ENCODE measurements at regions not wholly inside any gene's neighbourhood (a gene's known extent, or its start where the extent isn't known, plus 50 kb on each side); places are given as distances from the start of the nearest gene placed in this dataset.

- no peaks in the 10 kb centered on the region for H3K27me3 ChIP-seq (ENCODE audit: control insufficient read depth, insufficient read depth, low read length)
- WGBS (ENCODE audit: insufficient coverage, insufficient read length), result no CpG with 5 or more reads among the region's 4 CpGs
- no peaks in the 10 kb centered on the region for H3K9me3 ChIP-seq (ENCODE audit: control insufficient read depth, insufficient read depth, low read length)
- no peak for DNase-seq (ENCODE audit: low read depth, low spot score)
- no peaks in the 10 kb centered on the region for H3K4me1 ChIP-seq (ENCODE audit: control insufficient read depth, insufficient read depth, low read length)
- H3K36me3 ChIP-seq (ENCODE audit: control insufficient read depth, insufficient read depth, low read length), result no peaks in the 10 kb centered on the region
- no peak overlapping the region for H3K4me3 ChIP-seq (ENCODE audit: low read length)
- H3K27ac ChIP-seq (ENCODE audit: low read length), result no peak overlapping the region
These were observed 408.7 kb downstream of the MMUT start for GRCh38 chr6:49054311-49054710.

- Histone ChIP-seq H3K27ac (ENCODE audit: low read length) (no peak overlapping the region), H3K4me3 (ENCODE audit: low read length) (no peak overlapping the region), H3K27me3 (ENCODE audit: control insufficient read depth, insufficient read depth, low read length) (no peaks in the 10 kb centered on the region), H3K4me1 (ENCODE audit: control insufficient read depth, insufficient read depth, low read length) (no peaks in the 10 kb centered on the region), H3K36me3 (ENCODE audit: control insufficient read depth, insufficient read depth, low read length) (no peaks in the 10 kb centered on the region), H3K9me3 (ENCODE audit: control insufficient read depth, insufficient read depth, low read length) (no peaks in the 10 kb centered on the region)
- WGBS (ENCODE audit: insufficient coverage, insufficient read length), result no CpG with 5 or more reads among the region's 2 CpGs
- DNase-seq (ENCODE audit: low read depth, low spot score), result no peak
These were observed 410.2 kb downstream of the MMUT start for GRCh38 chr6:49052901-49053300.

GRCh38 chr6:49051281-49051680, 411.8 kb downstream of the MMUT start:
- Histone ChIP-seq H3K27me3 (ENCODE audit: control insufficient read depth, insufficient read depth, low read length) (no peaks in the 10 kb centered on the region), H3K36me3 (ENCODE audit: control insufficient read depth, insufficient read depth, low read length) (no peaks in the 10 kb centered on the region), H3K9me3 (ENCODE audit: control insufficient read depth, insufficient read depth, low read length) (no peaks in the 10 kb centered on the region), H3K4me3 (ENCODE audit: low read length) (no peak overlapping the region), H3K27ac (ENCODE audit: low read length) (no peak overlapping the region), H3K4me1 (ENCODE audit: control insufficient read depth, insufficient read depth, low read length) (no peaks in the 10 kb centered on the region)
- no peak for DNase-seq (ENCODE audit: low read depth, low spot score)
- no CpG with 5 or more reads among the region's 1 CpG for WGBS (ENCODE audit: insufficient coverage, insufficient read length)

- WGBS (ENCODE audit: insufficient coverage, insufficient read length), result no CpG with 5 or more reads among the region's 1 CpG
- H3K27me3 ChIP-seq (ENCODE audit: control insufficient read depth, insufficient read depth, low read length), result no peaks in the 10 kb centered on the region
- no peak for DNase-seq (ENCODE audit: low read depth, low spot score)
- no peaks in the 10 kb centered on the region for H3K4me1 ChIP-seq (ENCODE audit: control insufficient read depth, insufficient read depth, low read length)
- H3K9me3 ChIP-seq (ENCODE audit: control insufficient read depth, insufficient read depth, low read length), result no peaks in the 10 kb centered on the region
- H3K27ac ChIP-seq (ENCODE audit: low read length), result no peak overlapping the region
- no peak overlapping the region for H3K4me3 ChIP-seq (ENCODE audit: low read length)
- H3K36me3 ChIP-seq (ENCODE audit: control insufficient read depth, insufficient read depth, low read length), result no peaks in the 10 kb centered on the region
These were observed 412.5 kb downstream of the MMUT start for GRCh38 chr6:49050584-49050983.

GRCh38 chr6:49038294-49038822, 424.7 kb downstream of the MMUT start:
- Histone ChIP-seq H3K4me3 (ENCODE audit: low read length) (no peak overlapping the region), H3K9me3 (ENCODE audit: control insufficient read depth, insufficient read depth, low read length) (no peaks in the 10 kb centered on the region), H3K4me1 (ENCODE audit: control insufficient read depth, insufficient read depth, low read length) (no peaks in the 10 kb centered on the region), H3K36me3 (ENCODE audit: control insufficient read depth, insufficient read depth, low read length) (no peaks in the 10 kb centered on the region), H3K27me3 (ENCODE audit: control insufficient read depth, insufficient read depth, low read length) (no peaks in the 10 kb centered on the region), H3K27ac (ENCODE audit: low read length) (no peak overlapping the region)
- no CpG with 5 or more reads among the region's 2 CpGs for WGBS (ENCODE audit: insufficient coverage, insufficient read length)
- no peak for DNase-seq (ENCODE audit: low read depth, low spot score)

GRCh38 chr6:49030251-49031020, 432.6 kb downstream of the MMUT start:
- no peak overlapping the region for H3K27ac ChIP-seq (ENCODE audit: low read length)
- no peak overlapping the region for H3K4me3 ChIP-seq (ENCODE audit: low read length)
- no peaks in the 10 kb centered on the region for H3K27me3 ChIP-seq (ENCODE audit: control insufficient read depth, insufficient read depth, low read length)
- no peaks in the 10 kb centered on the region for H3K9me3 ChIP-seq (ENCODE audit: control insufficient read depth, insufficient read depth, low read length)
- no peaks in the 10 kb centered on the region for H3K36me3 ChIP-seq (ENCODE audit: control insufficient read depth, insufficient read depth, low read length)
- H3K4me1 ChIP-seq (ENCODE audit: control insufficient read depth, insufficient read depth, low read length), result no peaks in the 10 kb centered on the region
- no peak for DNase-seq (ENCODE audit: low read depth, low spot score)
- WGBS (ENCODE audit: insufficient coverage, insufficient read length), result no CpG with 5 or more reads among the region's 1 CpG

- H3K9me3 ChIP-seq (ENCODE audit: control insufficient read depth, insufficient read depth, low read length), result no peaks in the 10 kb centered on the region
- H3K36me3 ChIP-seq (ENCODE audit: control insufficient read depth, insufficient read depth, low read length), result no peaks in the 10 kb centered on the region
- WGBS (ENCODE audit: insufficient coverage, insufficient read length), result no CpG with 5 or more reads among the region's 2 CpGs
- no peak overlapping the region for H3K4me3 ChIP-seq (ENCODE audit: low read length)
- no peak overlapping the region for H3K27ac ChIP-seq (ENCODE audit: low read length)
- no peaks in the 10 kb centered on the region for H3K4me1 ChIP-seq (ENCODE audit: control insufficient read depth, insufficient read depth, low read length)
- DNase-seq (ENCODE audit: low read depth, low spot score), result no peak
- H3K27me3 ChIP-seq (ENCODE audit: control insufficient read depth, insufficient read depth, low read length), result no peaks in the 10 kb centered on the region
These were observed 435.4 kb downstream of the MMUT start for GRCh38 chr6:49027644-49028043.

- no peaks in the 10 kb centered on the region for H3K4me1 ChIP-seq (ENCODE audit: control insufficient read depth, insufficient read depth, low read length)
- H3K27me3 ChIP-seq (ENCODE audit: control insufficient read depth, insufficient read depth, low read length), result no peaks in the 10 kb centered on the region
- DNase-seq (ENCODE audit: low read depth, low spot score), result no peak
- no peak overlapping the region for H3K4me3 ChIP-seq (ENCODE audit: low read length)
- no CpG with 5 or more reads among the region's 2 CpGs for WGBS (ENCODE audit: insufficient coverage, insufficient read length)
- H3K27ac ChIP-seq (ENCODE audit: low read length), result no peak overlapping the region
- H3K36me3 ChIP-seq (ENCODE audit: control insufficient read depth, insufficient read depth, low read length), result no peaks in the 10 kb centered on the region
- no peaks in the 10 kb centered on the region for H3K9me3 ChIP-seq (ENCODE audit: control insufficient read depth, insufficient read depth, low read length)
These were observed 437.5 kb downstream of the MMUT start for GRCh38 chr6:49025273-49026240.

- H3K36me3 ChIP-seq (ENCODE audit: control insufficient read depth, insufficient read depth, low read length), result no peaks in the 10 kb centered on the region
- H3K4me1 ChIP-seq (ENCODE audit: control insufficient read depth, insufficient read depth, low read length), result no peaks in the 10 kb centered on the region
- DNase-seq (ENCODE audit: low read depth, low spot score), result no peak
- H3K27me3 ChIP-seq (ENCODE audit: control insufficient read depth, insufficient read depth, low read length), result no peaks in the 10 kb centered on the region
- no peak overlapping the region for H3K4me3 ChIP-seq (ENCODE audit: low read length)
- WGBS (ENCODE audit: insufficient coverage, insufficient read length), result no CpG with 5 or more reads among the region's 2 CpGs
- H3K9me3 ChIP-seq (ENCODE audit: control insufficient read depth, insufficient read depth, low read length), result no peaks in the 10 kb centered on the region
- H3K27ac ChIP-seq (ENCODE audit: low read length), result no peak overlapping the region
These were observed 458.3 kb downstream of the MMUT start for GRCh38 chr6:49004801-49005200.

- no CpG with 5 or more reads among the region's 3 CpGs for WGBS (ENCODE audit: insufficient coverage, insufficient read length)
- DNase-seq (ENCODE audit: low read depth, low spot score), result no peak
- Histone ChIP-seq H3K9me3 (ENCODE audit: control insufficient read depth, insufficient read depth, low read length) (no peaks in the 10 kb centered on the region), H3K4me1 (ENCODE audit: control insufficient read depth, insufficient read depth, low read length) (no peaks in the 10 kb centered on the region), H3K4me3 (ENCODE audit: low read length) (no peak overlapping the region), H3K27ac (ENCODE audit: low read length) (no peak overlapping the region), H3K27me3 (ENCODE audit: control insufficient read depth, insufficient read depth, low read length) (no peaks in the 10 kb centered on the region), H3K36me3 (ENCODE audit: control insufficient read depth, insufficient read depth, low read length) (no peaks in the 10 kb centered on the region)
These were observed 459.7 kb downstream of the MMUT start for GRCh38 chr6:49003348-49003747.
